Colonic mucosa (tissue), 4 donors: ENCODE measurements at regions not wholly inside any gene's neighbourhood (a gene's known extent, or its start where the extent isn't known, plus 50 kb on each side); places are given as distances from the start of the nearest gene placed in this dataset.
"Not testable (repeated sequence)": the region's sequence is repeated elsewhere in the genome, so short reads cannot be mapped to it uniquely, and the experiment has no call there.

Experiments
- DNase-seq: peaks from one replicate; pipeline ENCODE4 v3.0.0-alpha.2; 2020
- H3K27ac ChIP-seq: fragments of 200-600 bp; one replicate; pipeline ENCODE4 v1.8.0; 2021
- H3K27me3 ChIP-seq: fragments of 200-600 bp; one replicate; pipeline ENCODE4 v1.8.0; 2021
- H3K36me3 ChIP-seq: fragments of 200-600 bp; one replicate; pipeline ENCODE4 v1.8.0; 2021
- H3K4me1 ChIP-seq: fragments of 200-600 bp; one replicate; pipeline ENCODE4 v1.8.0; 2021; ENCODE audit warnings: mild to moderate bottlenecking
- H3K4me3 ChIP-seq: fragments of 200-600 bp; one replicate; pipeline ENCODE4 v1.8.0; 2021
- H3K9ac ChIP-seq, 2 donors: one replicate each; pipeline ENCODE4 v1.7.0; 2013; ENCODE audit warnings: control low read depth in 2 of 2, low read depth in 2 of 2, low read length in 2 of 2
- H3K9me3 ChIP-seq: fragments of 200-600 bp; one replicate; pipeline ENCODE4 v1.8.0; 2021
- intact Hi-C: fragments of 100-400 bp; cut with DNase I; formaldehyde crosslinking; loops from one replicate; pipeline ENCODE4 v1.14.1; 2022
- TF ChIP-seq, protein P1 (sequence below): fragments of 200-600 bp; IDR thresholded peaks from one replicate; pipeline ENCODE4 v1.8.0; 2022; ENCODE audit warnings: antibody characterized with exemption, mild to moderate bottlenecking
- donor health status: healthy.
- donor health status: DM: no; HTN: no; CAD: no.
- donor health status: DM: no; HTN: no; CAD: no.

DNA sequence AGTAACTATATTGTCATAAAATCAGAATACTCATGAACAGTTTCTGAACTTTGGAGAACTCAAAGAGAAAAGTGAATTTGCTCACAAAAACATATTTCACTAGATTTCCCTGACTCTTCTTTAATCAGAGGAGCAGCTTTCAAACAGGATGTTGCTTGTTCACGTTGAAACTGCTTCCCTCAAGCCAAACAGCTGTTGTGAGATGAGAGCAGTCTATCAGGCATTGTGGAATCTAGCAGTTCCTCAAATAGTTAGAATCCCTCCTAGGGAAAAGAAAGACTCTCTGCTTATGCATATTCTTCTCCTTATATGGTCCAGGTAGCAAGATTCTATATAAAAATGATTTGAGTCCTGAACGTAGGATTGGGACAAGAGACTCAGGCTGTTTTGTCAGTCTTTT, 1012.1 kb downstream of the FAM133A start:
- DNase-seq: no peak
- TF ChIP-seq, protein P1, sequence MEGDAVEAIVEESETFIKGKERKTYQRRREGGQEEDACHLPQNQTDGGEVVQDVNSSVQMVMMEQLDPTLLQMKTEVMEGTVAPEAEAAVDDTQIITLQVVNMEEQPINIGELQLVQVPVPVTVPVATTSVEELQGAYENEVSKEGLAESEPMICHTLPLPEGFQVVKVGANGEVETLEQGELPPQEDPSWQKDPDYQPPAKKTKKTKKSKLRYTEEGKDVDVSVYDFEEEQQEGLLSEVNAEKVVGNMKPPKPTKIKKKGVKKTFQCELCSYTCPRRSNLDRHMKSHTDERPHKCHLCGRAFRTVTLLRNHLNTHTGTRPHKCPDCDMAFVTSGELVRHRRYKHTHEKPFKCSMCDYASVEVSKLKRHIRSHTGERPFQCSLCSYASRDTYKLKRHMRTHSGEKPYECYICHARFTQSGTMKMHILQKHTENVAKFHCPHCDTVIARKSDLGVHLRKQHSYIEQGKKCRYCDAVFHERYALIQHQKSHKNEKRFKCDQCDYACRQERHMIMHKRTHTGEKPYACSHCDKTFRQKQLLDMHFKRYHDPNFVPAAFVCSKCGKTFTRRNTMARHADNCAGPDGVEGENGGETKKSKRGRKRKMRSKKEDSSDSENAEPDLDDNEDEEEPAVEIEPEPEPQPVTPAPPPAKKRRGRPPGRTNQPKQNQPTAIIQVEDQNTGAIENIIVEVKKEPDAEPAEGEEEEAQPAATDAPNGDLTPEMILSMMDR: no peak
- H3K4me3 ChIP-seq: no peak overlapping the region
- no peaks in the 10 kb centered on the region for H3K27me3 ChIP-seq
- H3K9ac ChIP-seq: no peak overlapping the region
- H3K27ac ChIP-seq: no peak overlapping the region
- no peaks in the 10 kb centered on the region for H3K9me3 ChIP-seq
- H3K36me3 ChIP-seq: no peaks in the 10 kb centered on the region
- intact Hi-C loops: no loop called here
- H3K4me1 ChIP-seq: no peaks in the 10 kb centered on the region

DNA sequence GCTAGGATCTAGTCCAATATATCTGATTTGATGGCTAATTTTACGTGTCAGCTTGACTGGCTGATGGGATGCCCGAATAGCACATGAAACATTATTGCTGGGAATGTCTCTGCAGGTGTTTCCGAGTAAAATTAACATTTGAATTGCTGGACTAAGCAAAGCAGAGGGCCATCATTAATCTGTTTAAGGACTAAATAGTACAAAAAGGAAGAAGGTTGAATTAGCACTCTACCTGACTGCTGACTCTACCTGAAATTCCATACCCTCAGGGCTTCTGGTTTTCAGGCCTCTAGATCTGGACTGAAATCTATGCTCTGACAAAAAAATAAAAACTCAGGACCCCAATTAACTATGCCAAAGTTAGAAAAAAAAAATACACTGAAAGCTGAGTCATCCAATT, 1021.9 kb downstream of the FAM133A start:
- TF ChIP-seq, protein P1: no peak
- Histone ChIP-seq H3K4me1 (no peaks in the 10 kb centered on the region), H3K9ac (no peak overlapping the region), H3K9me3 (no peaks in the 10 kb centered on the region), H3K27me3 (no peaks in the 10 kb centered on the region), H3K4me3 (no peak overlapping the region), H3K27ac (no peak overlapping the region), H3K36me3 (no peaks in the 10 kb centered on the region)
- DNase-seq: no peak
- intact Hi-C loops: no loop called here

DNA sequence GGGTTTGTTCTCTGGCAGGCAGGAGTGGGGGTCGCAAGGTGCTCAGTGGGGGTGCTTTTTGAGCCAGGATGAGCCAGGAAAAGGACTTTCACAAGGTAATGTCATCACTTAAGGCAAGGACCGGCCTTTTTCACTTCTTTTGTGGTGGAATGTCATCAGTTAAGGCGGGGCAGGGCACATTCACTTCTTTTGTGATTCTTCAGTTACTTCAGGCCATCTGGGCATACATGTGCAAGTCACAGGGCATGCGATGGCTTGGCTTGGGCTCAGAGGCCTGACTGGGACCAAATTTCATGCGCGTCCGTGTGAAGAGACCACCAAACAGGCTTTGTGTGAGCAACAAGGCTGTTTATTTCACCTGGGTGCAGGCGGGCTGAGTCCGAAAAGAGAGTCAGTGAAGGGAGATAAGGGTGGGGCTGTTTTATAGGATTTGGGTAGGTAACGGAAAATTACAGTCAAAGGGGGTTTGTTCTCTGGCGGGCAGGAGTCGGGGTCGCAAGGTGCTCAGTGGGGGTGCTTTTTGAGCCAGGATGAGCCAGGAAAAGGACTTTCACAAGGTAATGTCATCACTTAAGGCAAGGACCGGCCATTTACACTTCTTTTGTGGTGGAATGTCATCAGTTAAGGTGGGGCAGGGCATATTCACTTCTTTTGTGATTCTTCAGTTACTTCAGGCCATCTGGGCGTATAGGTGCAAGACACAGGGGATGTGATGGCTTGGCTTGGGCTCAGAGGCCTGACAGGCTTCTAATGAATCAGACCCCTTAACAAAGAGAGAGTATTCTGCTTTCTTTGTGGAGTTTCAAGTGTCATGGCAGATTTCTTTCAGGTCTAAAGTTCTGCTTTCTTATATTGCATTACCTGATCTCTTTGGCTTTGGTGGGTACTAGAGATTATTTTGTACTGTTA, 1030.6 kb downstream of the FAM133A start:
- intact Hi-C loops, H3K9ac ChIP-seq, H3K4me3 ChIP-seq, DNase-seq, H3K36me3 ChIP-seq, H3K9me3 ChIP-seq, H3K27ac ChIP-seq, H3K4me1 ChIP-seq, H3K27me3 ChIP-seq: not testable (repeated sequence)

DNA sequence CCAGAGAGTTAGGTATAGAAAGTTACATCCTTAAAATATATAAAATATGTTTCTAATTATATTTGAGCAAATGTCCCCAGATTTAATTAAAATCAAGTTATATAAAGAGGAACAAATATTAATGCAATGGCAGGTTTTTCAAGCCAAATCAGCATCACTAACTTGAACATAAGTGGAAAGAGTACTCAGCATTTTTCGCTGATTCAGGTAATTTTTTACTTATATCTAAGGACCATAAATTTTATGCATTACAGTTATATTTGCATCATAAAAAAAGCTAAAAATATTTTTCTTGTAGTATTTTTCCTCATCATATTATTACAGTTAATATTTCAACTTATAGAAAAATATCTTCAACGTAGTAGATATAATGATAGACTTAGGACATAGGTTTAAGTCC, 1047.4 kb downstream of the FAM133A start:
- no peaks in the 10 kb centered on the region for H3K4me1 ChIP-seq
- no peak for DNase-seq

DNA sequence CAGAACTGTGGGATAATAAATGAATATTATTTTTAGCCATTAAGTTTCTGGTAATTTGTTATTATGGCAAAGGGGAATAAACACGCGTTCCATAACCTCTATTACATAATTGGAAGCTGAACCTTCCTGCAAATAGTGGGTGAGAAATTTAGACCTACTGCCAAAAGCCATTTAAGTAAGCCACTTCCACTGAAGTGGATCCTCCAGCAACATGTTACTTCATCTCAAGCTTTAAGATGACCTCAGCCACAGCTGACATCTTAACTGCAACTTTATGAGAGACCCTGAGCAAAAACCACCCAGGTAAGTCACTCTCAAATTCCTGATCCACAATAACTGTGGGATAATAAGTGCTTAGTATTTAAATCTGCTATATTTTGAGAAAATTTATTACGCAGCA, 1048.6 kb downstream of the FAM133A start:
- Histone ChIP-seq H3K9me3 (no peaks in the 10 kb centered on the region), H3K27me3 (no peaks in the 10 kb centered on the region), H3K27ac (no peak overlapping the region), H3K36me3 (no peaks in the 10 kb centered on the region), H3K4me1 (no peaks in the 10 kb centered on the region), H3K9ac (no peak overlapping the region), H3K4me3 (no peak overlapping the region)
- DNase-seq: no peak
- intact Hi-C loops: no loop called here
- TF ChIP-seq, protein P1: no peak

More for the DNA sequence above, 1047.4 kb downstream of the FAM133A start:
- intact Hi-C loops: no loop called here
- Histone ChIP-seq H3K36me3 (no peaks in the 10 kb centered on the region), H3K27me3 (no peaks in the 10 kb centered on the region), H3K9ac (no peak overlapping the region), H3K4me3 (no peak overlapping the region), H3K9me3 (no peaks in the 10 kb centered on the region), H3K27ac (no peak overlapping the region)
- TF ChIP-seq, protein P1: no peak

DNA sequence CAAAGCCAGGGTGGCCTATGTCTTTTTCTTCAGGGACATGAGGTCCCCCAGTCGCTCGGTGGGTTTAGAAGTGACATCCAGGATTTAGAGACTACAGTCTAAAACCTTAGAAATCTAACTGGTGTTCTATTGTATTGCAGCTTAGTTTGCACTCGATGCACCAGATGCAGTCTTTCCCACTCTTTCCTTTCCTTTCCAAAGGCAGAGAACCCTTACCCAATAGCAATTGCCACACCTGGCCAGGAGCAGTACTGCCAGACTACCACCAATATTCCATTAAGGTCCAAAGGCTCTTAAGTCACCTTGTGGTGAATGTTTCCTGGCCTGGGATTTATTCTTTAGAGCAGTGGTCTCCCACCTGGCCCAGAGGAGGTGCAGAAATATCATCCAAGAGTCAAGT, 1068.8 kb downstream of the FAM133A start:
- no peaks in the 10 kb centered on the region for H3K27me3 ChIP-seq
- H3K9me3 ChIP-seq: no peaks in the 10 kb centered on the region
- no peak overlapping the region for H3K4me3 ChIP-seq
- H3K36me3 ChIP-seq: no peaks in the 10 kb centered on the region
- no peak overlapping the region for H3K9ac ChIP-seq
- no peak for DNase-seq
- intact Hi-C loops: no loop called here
- no peaks in the 10 kb centered on the region for H3K4me1 ChIP-seq
- TF ChIP-seq, protein P1: no peak
- no peak overlapping the region for H3K27ac ChIP-seq
